Activated naive CD4-positive, alpha-beta T cell treated with anti-CD3 and anti-CD28 coated beads for 36 hours (primary cell): ENCODE measurements at regions not wholly inside any gene's neighbourhood (a gene's known extent, or its start where the extent isn't known, plus 50 kb on each side); places are given as distances from the start of the nearest gene placed in this dataset.
"Not testable (repeated sequence)": the region's sequence is repeated elsewhere in the genome, so short reads cannot be mapped to it uniquely, and the experiment has no call there.

Experiments used
- CTCF ChIA-PET: fragments of 350-600 bp; sonication (Branson Sonifier 250); formaldehyde crosslinking; loops from one replicate; lab custom pipeline; 2021; ENCODE audit warnings: antibody characterized with exemption; lab: Charles Lee
- DNase-seq: peaks from one replicate; pipeline ENCODE4 v3.0.0-alpha.2; 2020
- H3K27ac Mint-ChIP-seq: one replicate; pipeline ENCODE4 v1.8.0; 2021; ENCODE audit warnings: mild to moderate bottlenecking, mixed read lengths
- H3K27me3 Mint-ChIP-seq: one replicate; pipeline ENCODE4 v1.8.0; 2021; ENCODE audit warnings: low read depth, mixed read lengths
- H3K36me3 Mint-ChIP-seq: one replicate; pipeline ENCODE4 v1.8.0; 2021; ENCODE audit warnings: low read depth, mixed read lengths
- H3K4me1 Mint-ChIP-seq: one replicate; pipeline ENCODE4 v1.8.0; 2021; ENCODE audit warnings: low read depth, mixed read lengths
- H3K4me3 Mint-ChIP-seq: one replicate; pipeline ENCODE4 v1.8.0; 2021; ENCODE audit warnings: mild to moderate bottlenecking, moderate library complexity, mixed read lengths
- H3K9me3 Mint-ChIP-seq: one replicate; pipeline ENCODE4 v1.8.0; 2021; ENCODE audit warnings: mixed read lengths
- intact Hi-C: fragments of 100-400 bp; cut with micrococcal nuclease; formaldehyde crosslinking; loops from one replicate; pipeline ENCODE4 v1.15.1; 2023

DNA sequence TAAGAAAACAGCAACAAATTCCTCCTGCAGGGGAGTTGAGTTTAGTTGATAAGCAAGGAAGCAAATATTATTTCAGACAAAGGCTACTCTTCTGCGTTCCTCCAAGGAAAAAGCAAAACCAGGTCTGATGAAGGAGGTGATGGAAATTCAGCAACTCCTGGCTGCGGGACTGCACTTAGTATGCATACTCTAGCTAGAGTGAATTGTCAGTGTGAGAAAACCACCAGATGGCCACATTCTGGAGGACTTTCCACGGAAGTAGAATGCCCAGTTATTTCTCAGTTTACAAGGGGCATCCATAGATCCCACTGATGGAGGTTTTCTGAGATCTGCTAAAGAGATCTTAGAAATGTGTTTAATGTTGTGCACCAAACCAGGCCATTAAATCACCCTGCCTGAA is 338.6 kb upstream of the PUDP start:
- Mint-ChIP-seq H3K4me3 (no peak overlapping the region), H3K36me3 (no peaks in the 10 kb centered on the region), H3K27ac (no peak overlapping the region), H3K4me1 (no peaks in the 10 kb centered on the region), H3K27me3 (no peaks in the 10 kb centered on the region), H3K9me3 (no peaks in the 10 kb centered on the region)
- CTCF ChIA-PET = no interaction called here
- no peak for DNase-seq
- intact Hi-C loops = no loop called here

DNA sequence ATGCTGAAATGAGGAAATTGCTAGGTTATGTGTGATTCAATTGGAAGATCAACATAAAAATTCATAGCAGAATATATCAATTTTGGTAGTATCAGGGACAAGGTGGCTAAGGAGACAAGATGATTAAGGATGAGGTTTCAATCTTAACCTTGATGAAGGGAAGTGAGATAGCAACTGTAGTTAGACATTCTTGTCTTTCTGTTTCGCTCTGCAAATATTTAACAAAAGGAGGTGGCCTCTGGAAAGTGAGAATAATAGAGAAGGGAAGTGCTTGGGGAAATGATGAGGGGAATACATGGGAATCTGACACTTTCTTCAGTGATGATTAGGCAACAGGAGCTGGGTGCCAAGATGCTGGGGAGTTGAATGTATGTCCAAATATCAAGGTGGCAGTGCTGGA is 337.1 kb upstream of the PUDP start:
- H3K36me3 Mint-ChIP-seq = no peaks in the 10 kb centered on the region
- CTCF ChIA-PET = no interaction called here
- no peak overlapping the region for H3K27ac Mint-ChIP-seq
- intact Hi-C loops = no loop called here
- no peak overlapping the region for H3K4me3 Mint-ChIP-seq
- H3K27me3 Mint-ChIP-seq = no peaks in the 10 kb centered on the region
- no peaks in the 10 kb centered on the region for H3K4me1 Mint-ChIP-seq
- H3K9me3 Mint-ChIP-seq = no peaks in the 10 kb centered on the region
- DNase-seq = no peak

DNA sequence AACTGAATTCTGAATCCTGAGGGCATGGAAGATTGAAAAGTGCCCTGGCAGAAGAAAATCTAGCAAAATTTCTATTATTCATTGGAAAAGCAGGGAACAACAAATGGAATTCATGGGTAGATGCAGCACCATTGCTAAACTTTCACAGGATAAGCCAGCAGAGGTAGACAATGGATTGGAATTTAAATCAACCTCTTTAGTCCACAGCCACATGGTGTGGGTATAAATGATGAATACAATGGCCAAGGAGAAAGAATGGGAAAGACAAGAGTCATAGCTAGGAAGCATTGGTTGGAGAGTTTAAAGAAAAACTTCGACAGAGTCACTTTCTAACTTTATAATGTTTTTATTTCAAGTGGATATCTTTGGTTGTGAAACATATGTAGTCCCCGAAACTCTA is 332.8 kb upstream of the PUDP start:
- Mint-ChIP-seq H3K27me3 (no peaks in the 10 kb centered on the region), H3K4me1 (no peaks in the 10 kb centered on the region), H3K9me3 (no peaks in the 10 kb centered on the region), H3K36me3 (no peaks in the 10 kb centered on the region), H3K27ac (no peak overlapping the region), H3K4me3 (no peak overlapping the region)
- CTCF ChIA-PET = no interaction called here
- intact Hi-C loops = no loop called here
- no peak for DNase-seq

DNA sequence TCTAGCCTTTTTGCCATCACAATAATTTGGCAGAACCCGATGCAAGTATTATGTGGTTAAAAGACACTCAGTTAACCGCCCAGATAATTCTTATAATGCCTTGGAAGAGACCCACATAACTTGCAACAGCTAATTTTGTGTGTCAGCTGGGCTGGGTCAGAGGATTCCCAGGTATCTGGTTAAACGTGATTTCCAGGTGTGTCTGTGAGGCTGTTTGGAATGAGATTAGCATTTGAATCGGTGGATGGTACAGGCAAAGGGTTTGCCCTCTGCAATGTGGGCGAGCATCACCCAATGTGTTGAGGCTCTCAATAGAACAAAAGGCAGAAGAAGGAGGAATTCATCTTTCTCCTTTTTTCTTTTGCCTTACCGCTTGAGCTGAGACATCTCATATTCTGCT is 314.2 kb upstream of the PUDP start:
- intact Hi-C loops = no loop called here
- Mint-ChIP-seq H3K27me3 (no peaks in the 10 kb centered on the region), H3K4me1 (no peaks in the 10 kb centered on the region), H3K36me3 (no peaks in the 10 kb centered on the region), H3K9me3 (peaks cover 3% of the 10 kb centered on the region), H3K4me3 (no peak overlapping the region), H3K27ac (no peak overlapping the region)
- no peak for DNase-seq
- CTCF ChIA-PET = no interaction called here

DNA sequence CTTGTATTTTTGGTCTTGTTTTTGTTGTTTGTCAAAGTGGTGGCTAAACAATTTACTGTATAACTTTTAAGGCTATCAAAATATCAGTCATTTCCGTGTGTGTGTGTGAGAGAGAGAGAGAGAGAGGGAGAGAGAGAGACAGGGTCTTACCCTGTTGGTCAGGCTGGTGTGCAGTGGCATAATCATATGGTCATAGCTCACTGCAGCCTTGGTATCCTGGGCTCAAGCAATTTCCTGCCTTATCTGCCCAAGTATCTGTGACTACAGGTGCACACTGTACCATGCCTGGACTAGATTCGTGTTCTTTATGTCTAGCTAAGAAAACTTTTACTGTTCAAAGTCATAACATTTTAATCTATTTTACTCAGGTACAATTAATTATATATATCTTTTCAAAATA is 313.1 kb upstream of the PUDP start:
- H3K36me3 Mint-ChIP-seq, H3K27me3 Mint-ChIP-seq, H3K27ac Mint-ChIP-seq, intact Hi-C loops, H3K9me3 Mint-ChIP-seq, CTCF ChIA-PET, H3K4me3 Mint-ChIP-seq, H3K4me1 Mint-ChIP-seq, DNase-seq: not testable (repeated sequence)

DNA sequence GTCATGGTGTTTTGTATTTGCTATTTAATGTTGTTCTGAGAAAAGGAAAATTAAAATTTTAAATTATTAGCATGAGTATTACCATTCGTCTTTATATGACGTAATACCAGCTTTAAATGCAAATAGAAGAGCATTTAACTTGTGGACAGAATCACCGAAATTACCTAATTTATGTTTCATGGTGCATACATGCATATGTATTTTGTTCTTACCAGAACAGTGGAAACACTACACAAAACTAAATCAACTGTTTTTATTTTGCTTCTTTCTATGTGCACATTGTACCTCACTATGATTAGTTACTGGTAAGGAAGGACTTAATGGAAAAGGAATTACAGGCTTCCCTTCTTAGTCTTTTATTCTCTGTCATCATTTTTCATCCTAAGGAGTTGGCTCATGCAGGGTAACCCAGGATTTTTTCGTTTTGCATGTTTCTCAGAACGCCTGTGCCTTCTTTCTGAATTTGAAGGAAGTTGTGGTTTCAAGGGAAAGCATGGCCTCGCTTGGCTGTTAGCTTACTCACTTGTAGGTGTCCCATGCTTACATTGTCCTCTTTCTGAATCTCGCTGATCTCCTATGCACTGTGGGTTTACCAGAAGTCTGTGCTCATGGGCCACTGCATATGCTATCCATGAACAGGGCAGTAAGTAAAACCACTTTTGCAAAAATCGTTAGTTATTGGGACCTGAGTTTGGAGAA is 300.0 kb upstream of the PUDP start:
- H3K36me3 Mint-ChIP-seq = no peaks in the 10 kb centered on the region
- H3K27ac Mint-ChIP-seq = no peak overlapping the region
- CTCF ChIA-PET = no interaction called here
- no peaks in the 10 kb centered on the region for H3K9me3 Mint-ChIP-seq
- H3K27me3 Mint-ChIP-seq = no peaks in the 10 kb centered on the region
- no peak overlapping the region for H3K4me3 Mint-ChIP-seq
- H3K4me1 Mint-ChIP-seq = no peaks in the 10 kb centered on the region
- no peak for DNase-seq
- intact Hi-C loops = no loop called here

DNA sequence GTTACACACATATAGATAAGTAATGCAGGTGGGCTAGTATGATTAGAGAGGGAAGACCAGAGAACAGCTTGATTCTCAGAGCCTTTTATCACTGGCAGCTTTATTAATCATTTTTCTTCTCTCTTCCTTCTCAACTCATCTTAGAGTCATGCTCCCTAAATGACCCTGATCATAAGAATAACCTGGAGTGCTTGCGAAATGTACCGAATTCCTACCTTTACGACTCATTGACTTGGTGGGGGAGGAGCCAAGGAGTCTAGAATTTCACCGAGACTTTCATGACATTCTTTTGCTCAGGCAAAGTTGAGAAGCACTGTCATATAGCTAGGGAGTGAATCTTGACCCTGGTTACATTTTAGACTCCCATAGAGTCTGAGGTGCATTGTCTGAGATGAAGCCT is 298.9 kb upstream of the PUDP start:
- intact Hi-C loops = no loop called here
- H3K36me3 Mint-ChIP-seq = no peaks in the 10 kb centered on the region
- no peaks in the 10 kb centered on the region for H3K4me1 Mint-ChIP-seq
- H3K9me3 Mint-ChIP-seq = no peaks in the 10 kb centered on the region
- DNase-seq = no peak
- H3K27ac Mint-ChIP-seq = no peak overlapping the region
- CTCF ChIA-PET = no interaction called here
- no peaks in the 10 kb centered on the region for H3K27me3 Mint-ChIP-seq
- no peak overlapping the region for H3K4me3 Mint-ChIP-seq

DNA sequence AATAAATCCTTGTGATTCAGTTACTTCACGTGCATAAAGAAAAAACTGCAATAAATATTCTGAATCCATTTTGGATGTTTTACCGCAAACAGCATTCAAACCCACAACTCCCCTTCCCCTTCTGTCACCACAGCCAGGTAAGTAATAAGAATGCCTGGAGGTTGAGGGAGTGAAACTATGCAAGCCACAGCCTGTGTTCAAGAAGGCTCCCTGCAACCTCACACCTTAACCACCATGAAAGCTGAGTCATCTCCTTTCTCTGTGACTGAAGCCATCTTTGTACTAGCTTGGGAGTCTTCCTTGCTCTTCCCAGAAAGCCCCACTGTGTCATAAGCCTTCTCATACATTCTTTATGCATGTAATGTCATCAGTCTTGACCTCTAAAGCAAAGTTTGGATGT is 297.0 kb upstream of the PUDP start:
- DNase-seq = peak; percentile 11
- Mint-ChIP-seq H3K4me3 (no peak overlapping the region), H3K36me3 (no peaks in the 10 kb centered on the region), H3K27ac (no peak overlapping the region), H3K27me3 (no peaks in the 10 kb centered on the region), H3K4me1 (no peaks in the 10 kb centered on the region), H3K9me3 (no peaks in the 10 kb centered on the region)
- intact Hi-C loops = no loop called here
- CTCF ChIA-PET = no interaction called here

DNA sequence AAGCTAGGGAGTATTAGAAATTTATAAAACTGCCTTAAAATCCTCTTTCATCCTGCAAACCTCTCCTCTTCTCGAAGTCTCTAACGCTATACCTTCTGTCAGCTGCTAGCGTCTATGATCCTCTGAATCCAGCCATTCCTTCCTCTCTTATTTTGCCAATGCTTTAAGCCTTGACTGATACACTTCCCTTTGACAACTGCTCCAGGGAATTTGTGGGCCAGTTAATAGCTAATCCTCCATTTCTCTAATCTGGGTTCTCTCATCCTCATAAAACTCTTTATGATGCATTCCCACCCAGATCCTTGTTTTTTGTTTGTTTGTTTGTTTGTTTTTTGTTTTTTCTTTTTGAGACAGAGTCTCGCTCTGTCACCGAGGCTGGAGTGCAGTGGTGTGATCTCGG is 293.6 kb upstream of the PUDP start:
- no peak overlapping the region for H3K27ac Mint-ChIP-seq
- CTCF ChIA-PET = no interaction called here
- H3K36me3 Mint-ChIP-seq = no peaks in the 10 kb centered on the region
- intact Hi-C loops = no loop called here
- H3K4me3 Mint-ChIP-seq = no peak overlapping the region
- H3K4me1 Mint-ChIP-seq = no peaks in the 10 kb centered on the region
- H3K9me3 Mint-ChIP-seq = no peaks in the 10 kb centered on the region
- DNase-seq = no peak
- no peaks in the 10 kb centered on the region for H3K27me3 Mint-ChIP-seq

DNA sequence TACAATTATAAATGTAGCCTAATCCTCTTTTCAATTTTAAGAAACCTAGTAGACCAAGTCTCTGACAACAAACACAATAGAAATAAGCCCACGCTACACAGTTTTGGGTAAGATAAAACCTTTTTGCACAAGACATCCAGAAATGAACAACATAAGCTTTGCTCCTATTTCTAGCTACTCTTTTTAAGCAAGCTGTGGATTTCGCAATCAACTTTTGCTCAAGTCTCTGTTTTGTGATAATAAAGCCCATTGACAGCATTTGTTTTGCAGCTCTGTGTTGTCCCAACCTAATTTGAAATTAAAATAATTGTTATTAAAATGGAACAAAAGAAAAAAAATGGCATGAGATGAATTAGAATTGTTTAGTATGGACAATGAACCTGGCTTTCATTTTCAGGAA is 287.9 kb upstream of the PUDP start:
- Mint-ChIP-seq H3K4me1 (no peaks in the 10 kb centered on the region), H3K27me3 (no peaks in the 10 kb centered on the region), H3K9me3 (no peaks in the 10 kb centered on the region), H3K27ac (no peak overlapping the region), H3K36me3 (no peaks in the 10 kb centered on the region), H3K4me3 (no peak overlapping the region)
- CTCF ChIA-PET = no interaction called here
- DNase-seq = no peak
- intact Hi-C loops = no loop called here

DNA sequence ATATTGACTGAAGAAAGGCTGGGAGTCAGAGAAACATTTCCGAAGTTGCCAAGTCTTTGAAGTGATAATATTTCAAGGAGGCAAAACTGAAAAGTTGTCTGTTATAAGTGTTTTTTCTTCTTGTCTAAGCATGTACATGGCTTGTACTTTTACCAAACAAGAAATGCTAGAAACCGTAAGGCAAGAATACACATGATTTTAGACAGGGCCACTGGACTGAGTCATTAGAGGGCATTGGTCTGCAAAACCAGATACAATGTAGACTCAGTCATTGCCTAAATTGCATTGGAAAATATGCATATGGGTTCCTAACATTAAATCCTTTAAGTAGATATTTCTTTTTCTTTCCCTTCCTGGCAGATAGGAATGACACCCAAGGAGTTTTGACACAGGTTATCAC is 284.9 kb upstream of the PUDP start:
- no peaks in the 10 kb centered on the region for H3K4me1 Mint-ChIP-seq
- intact Hi-C loops = no loop called here
- no peak for DNase-seq
- CTCF ChIA-PET = no interaction called here
- H3K36me3 Mint-ChIP-seq = no peaks in the 10 kb centered on the region
- peaks cover 2% of the 10 kb centered on the region for H3K9me3 Mint-ChIP-seq
- H3K27me3 Mint-ChIP-seq = no peaks in the 10 kb centered on the region
- H3K27ac Mint-ChIP-seq = no peak overlapping the region
- H3K4me3 Mint-ChIP-seq = no peak overlapping the region

DNA sequence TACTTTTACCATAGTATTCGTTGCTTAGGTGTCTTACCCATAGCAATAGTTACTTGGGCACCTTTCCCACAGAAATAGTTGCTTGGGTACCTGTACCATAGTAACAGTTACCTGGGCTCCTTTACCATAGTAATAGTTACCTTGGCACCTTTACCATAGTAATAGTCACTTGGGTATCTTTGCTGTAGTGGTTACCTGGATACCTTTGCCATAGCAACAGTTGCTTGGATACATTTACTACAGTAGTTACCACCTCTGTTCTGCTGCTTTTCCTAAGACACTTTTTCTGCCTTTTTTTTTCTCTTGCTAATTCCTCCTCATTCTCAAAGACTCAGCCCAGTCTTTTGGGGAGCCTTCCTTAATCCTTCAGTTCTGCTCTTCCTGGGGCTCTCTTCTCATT is 272.8 kb upstream of the PUDP start:
- no peaks in the 10 kb centered on the region for H3K36me3 Mint-ChIP-seq
- DNase-seq = no peak
- intact Hi-C loops = no loop called here
- CTCF ChIA-PET = no interaction called here
- H3K27me3 Mint-ChIP-seq = no peaks in the 10 kb centered on the region
- no peak overlapping the region for H3K4me3 Mint-ChIP-seq
- H3K27ac Mint-ChIP-seq = no peak overlapping the region
- no peaks in the 10 kb centered on the region for H3K4me1 Mint-ChIP-seq
- no peaks in the 10 kb centered on the region for H3K9me3 Mint-ChIP-seq

DNA sequence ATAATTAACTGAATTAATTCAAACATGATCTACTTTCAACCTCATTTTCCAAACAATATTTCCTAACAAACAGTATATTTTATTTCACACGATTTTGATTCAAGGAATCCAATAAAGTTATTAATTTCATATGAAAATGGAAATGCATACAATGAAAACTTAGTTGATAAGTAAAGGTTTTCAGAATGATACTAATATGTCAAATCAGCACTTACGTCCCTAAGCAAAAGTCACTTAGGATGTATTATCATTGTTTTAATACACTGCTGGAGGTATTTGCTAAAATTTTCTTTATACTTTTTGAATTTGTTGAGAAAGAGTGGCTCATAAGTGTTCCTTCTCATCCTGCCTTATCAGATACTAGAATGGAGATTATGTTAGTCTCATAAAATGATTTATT is 266.8 kb upstream of the PUDP start:
- Mint-ChIP-seq H3K4me1 (no peaks in the 10 kb centered on the region), H3K27me3 (no peaks in the 10 kb centered on the region), H3K36me3 (no peaks in the 10 kb centered on the region), H3K9me3 (peaks cover 1% of the 10 kb centered on the region), H3K27ac (no peak overlapping the region), H3K4me3 (no peak overlapping the region)
- intact Hi-C loops = no loop called here
- DNase-seq = no peak
- CTCF ChIA-PET = no interaction called here

DNA sequence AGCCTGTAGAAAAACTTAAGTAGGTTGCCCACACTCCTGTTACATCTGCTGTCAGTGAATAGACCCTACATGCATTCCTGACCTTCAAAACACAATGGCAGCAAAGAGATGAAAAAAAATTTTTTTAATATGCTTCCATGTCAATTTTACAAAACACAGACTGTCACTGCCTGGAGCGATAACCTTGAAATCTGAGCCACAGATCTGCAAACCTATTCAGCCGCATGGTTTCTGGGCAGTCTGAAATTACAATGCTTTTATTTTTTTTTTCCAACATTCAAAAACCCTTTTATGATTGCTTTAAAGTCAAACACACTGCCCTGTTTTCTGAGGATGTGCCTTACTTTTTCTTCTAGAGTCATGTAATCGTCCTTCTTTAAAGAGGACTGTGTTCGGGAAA is 264.9 kb upstream of the PUDP start:
- Mint-ChIP-seq H3K36me3 (no peaks in the 10 kb centered on the region), H3K4me1 (no peaks in the 10 kb centered on the region), H3K27me3 (no peaks in the 10 kb centered on the region), H3K9me3 (peaks cover 1% of the 10 kb centered on the region), H3K27ac (no peak overlapping the region), H3K4me3 (no peak overlapping the region)
- intact Hi-C loops = no loop called here
- no peak for DNase-seq
- CTCF ChIA-PET = no interaction called here
